CD4-positive, CD25-positive, alpha-beta regulatory T cell (primary cell): ENCODE measurements at regions not wholly inside any gene's neighbourhood (a gene's known extent, or its start where the extent isn't known, plus 50 kb on each side); places are given as distances from the start of the nearest gene placed in this dataset.
"Not testable (repeated sequence)": the region's sequence is repeated elsewhere in the genome, so short reads cannot be mapped to it uniquely, and the experiment has no call there.

Source experiments
- ATAC-seq, 2 donors: fragments of 150-1000 bp; cut with Tn5 transposase; one replicate each; pipeline ENCODE4 v1.10.0; 2021; ENCODE audit warnings: low read depth in 2 of 2, moderate number of reproducible peaks in 2 of 2, moderate library complexity in 1 of 2
- DNase-seq, 3 donors: peaks; one replicate each; pipeline versions ENCODE4 v3.0.0 to v3.0.0-alpha.2; 2012 to 2022; ENCODE audit warnings: mixed read lengths in 1 of 3
- H3K27ac ChIP-seq: one replicate; pipeline ENCODE4 v1.7.0; 2013; ENCODE audit warnings: mild to moderate bottlenecking, low read length; ENCODE audit not compliant: insufficient read depth, poor library complexity, severe bottlenecking
- H3K27me3 ChIP-seq: one replicate; pipeline ENCODE4 v1.7.0; 2013; ENCODE audit warnings: low read length; ENCODE audit not compliant: control insufficient read depth, insufficient read depth
- H3K36me3 ChIP-seq: one replicate; pipeline ENCODE4 v1.7.0; 2013; ENCODE audit warnings: mild to moderate bottlenecking, low read length, moderate library complexity; ENCODE audit not compliant: control insufficient read depth, insufficient read depth
- H3K4me1 ChIP-seq: 2 replicates; pipeline ENCODE4 v1.7.0; 2013; ENCODE audit warnings: mild to moderate bottlenecking, low read length; ENCODE audit not compliant: insufficient read depth, control insufficient read depth, poor library complexity, severe bottlenecking
- H3K4me3 ChIP-seq: one replicate; pipeline ENCODE4 v1.7.0; 2013; ENCODE audit warnings: low read depth, mild to moderate bottlenecking, low read length, moderate library complexity
- H3K9me3 ChIP-seq, 2 experiments: 1 replicate in 1 of 2; 2 replicates in 1 of 2; pipeline ENCODE4 v1.7.0; 2013; ENCODE audit warnings: low read length in 2 of 2, mild to moderate bottlenecking in 1 of 2, moderate library complexity in 1 of 2; ENCODE audit not compliant: control insufficient read depth in 2 of 2
- H3K27ac Mint-ChIP-seq, 3 donors: one replicate each; pipeline ENCODE4 v1.8.0; 2020 to 2022; ENCODE audit warnings: mild to moderate bottlenecking in 3 of 3, mixed read lengths in 3 of 3, moderate library complexity in 2 of 3
- H3K27me3 Mint-ChIP-seq: one replicate; pipeline ENCODE4 v1.8.0; 2022; ENCODE audit warnings: mild to moderate bottlenecking, mixed read lengths
- H3K36me3 Mint-ChIP-seq: one replicate; pipeline ENCODE4 v1.8.0; 2020; ENCODE audit warnings: mixed read lengths
- H3K4me1 Mint-ChIP-seq, 4 donors: one replicate each; pipeline ENCODE4 v1.8.0; 2020 to 2022; ENCODE audit warnings: mixed read lengths in 4 of 4, mild to moderate bottlenecking in 1 of 4
- H3K4me3 Mint-ChIP-seq, 4 donors: one replicate each; pipeline ENCODE4 v1.8.0; 2020 to 2022; ENCODE audit warnings: mild to moderate bottlenecking in 4 of 4, mixed read lengths in 4 of 4, moderate library complexity in 3 of 4
- H3K9me3 Mint-ChIP-seq, 7 donors: one replicate each; pipeline ENCODE4 v1.8.0; 2020 to 2022; ENCODE audit warnings: mixed read lengths in 7 of 7, mild to moderate bottlenecking in 3 of 7, moderate library complexity in 2 of 7

DNA sequence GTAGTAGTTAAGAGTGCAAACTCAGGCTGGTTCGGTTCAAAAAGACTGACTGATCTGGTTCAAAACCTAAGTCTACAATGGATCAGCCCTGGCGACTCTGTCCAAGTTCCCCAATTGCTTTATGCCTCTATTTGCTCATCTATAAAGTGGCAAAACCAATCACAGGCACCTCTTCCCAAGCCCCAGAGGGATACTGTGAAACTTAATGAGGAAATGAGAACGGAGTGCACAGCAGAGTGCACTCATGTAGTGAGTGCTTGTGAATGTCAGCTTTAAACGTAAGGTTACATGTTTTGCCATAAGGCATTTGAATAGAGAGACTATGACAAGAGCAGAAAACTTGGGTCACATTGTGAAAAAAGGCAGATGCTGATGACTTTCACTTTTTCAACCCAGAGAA lies 199.7 kb upstream of the KLF3 start:
- H3K36me3 ChIP-seq, result no peaks in the 10 kb centered on the region
- no peak overlapping the region for H3K4me3 ChIP-seq
- no peaks in the 10 kb centered on the region for H3K4me1 ChIP-seq
- no peak overlapping the region for H3K27ac ChIP-seq
- Mint-ChIP-seq H3K36me3 (peaks cover 5% of the 10 kb centered on the region), H3K27me3 (peaks cover 4% of the 10 kb centered on the region), H3K9me3 (peaks cover 0 to 11% (median 2%) of the 10 kb centered on the region in 7 donors), H3K27ac (peak overlapping the region in 2 of 3 donors; percentile 52 to 68), H3K4me3 (peak overlapping the region in 2 of 4 donors; percentile 24 to 49), H3K4me1 (peaks cover 0 to 13% (median 8%) of the 10 kb centered on the region in 4 donors)
- no peaks in the 10 kb centered on the region for H3K27me3 ChIP-seq
- ATAC-seq (no peak), DNase-seq (no peak)
- no peaks in the 10 kb centered on the region for H3K9me3 ChIP-seq

DNA sequence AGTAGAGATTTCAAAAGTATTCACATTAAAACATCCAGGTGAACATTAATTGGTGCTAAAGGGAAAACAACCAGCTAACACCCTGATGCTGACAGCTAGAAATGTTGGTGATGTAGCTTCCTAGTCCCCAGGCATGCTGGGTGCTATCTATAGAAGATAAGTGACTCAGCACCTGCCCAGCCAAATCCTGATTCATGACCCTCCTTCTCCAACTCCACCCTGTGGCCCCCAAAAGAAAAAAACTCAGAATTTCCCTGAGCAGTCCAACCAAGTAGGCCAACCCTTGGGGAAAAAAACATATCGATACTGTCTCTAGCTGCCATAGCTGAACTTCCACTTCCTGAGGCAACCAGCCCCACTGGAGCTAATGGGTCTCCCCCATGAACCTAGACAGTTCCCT lies 197.6 kb upstream of the KLF3 start:
- Mint-ChIP-seq H3K27ac (no peak overlapping the region), H3K4me3 (no peak overlapping the region), H3K36me3 (peaks cover 8% of the 10 kb centered on the region)

GRCh38 chr4:38467296-38467695 lies 196.7 kb upstream of the KLF3 start:
- peaks cover 4% of the 10 kb centered on the region for H3K27me3 Mint-ChIP-seq
- no peak for ATAC-seq
- no peaks in the 10 kb centered on the region for H3K36me3 ChIP-seq
- H3K4me3 ChIP-seq, result no peak overlapping the region
- H3K4me1 Mint-ChIP-seq, result peaks cover 0 to 13% (median 8%) of the 10 kb centered on the region in 4 donors
- H3K27ac ChIP-seq, result no peak overlapping the region
- DNase-seq, result no peak
- H3K36me3 Mint-ChIP-seq, result peaks cover 8% of the 10 kb centered on the region
- H3K27me3 ChIP-seq, result peaks cover 1% of the 10 kb centered on the region
- H3K9me3 Mint-ChIP-seq, result peaks cover 0 to 11% (median 4%) of the 10 kb centered on the region in 7 donors
- H3K27ac Mint-ChIP-seq, result no peak overlapping the region
- H3K4me1 ChIP-seq, result no peaks in the 10 kb centered on the region
- H3K9me3 ChIP-seq, result no peaks in the 10 kb centered on the region
- H3K4me3 Mint-ChIP-seq, result no peak overlapping the region

More for the DNA sequence above, 197.6 kb upstream of the KLF3 start:
- Mint-ChIP-seq H3K4me1 (peaks cover 0 to 13% (median 8%) of the 10 kb centered on the region in 4 donors), H3K27me3 (peaks cover 4% of the 10 kb centered on the region), H3K9me3 (peaks cover 0 to 11% (median 4%) of the 10 kb centered on the region in 7 donors)
- Histone ChIP-seq H3K36me3 (no peaks in the 10 kb centered on the region), H3K9me3 (no peaks in the 10 kb centered on the region), H3K4me3 (no peak overlapping the region), H3K27ac (no peak overlapping the region), H3K27me3 (peaks cover 1% of the 10 kb centered on the region), H3K4me1 (no peaks in the 10 kb centered on the region)
- ATAC-seq, result no peak
- no peak for DNase-seq

GRCh38 chr4:38468339-38468866 lies 195.6 kb upstream of the KLF3 start:
- Histone ChIP-seq H3K4me3 (no peak overlapping the region), H3K9me3 (no peaks in the 10 kb centered on the region), H3K36me3 (no peaks in the 10 kb centered on the region), H3K27me3 (peaks cover 1% of the 10 kb centered on the region), H3K27ac (no peak overlapping the region), H3K4me1 (no peaks in the 10 kb centered on the region)
- H3K27me3 Mint-ChIP-seq, result peaks cover 4% of the 10 kb centered on the region
- ATAC-seq, result no peak
- no peak overlapping the region for H3K27ac Mint-ChIP-seq
- H3K9me3 Mint-ChIP-seq, result peaks cover 0 to 11% (median 4%) of the 10 kb centered on the region in 7 donors
- H3K4me3 Mint-ChIP-seq, result no peak overlapping the region
- peaks cover 8% of the 10 kb centered on the region for H3K36me3 Mint-ChIP-seq
- DNase-seq, result no peak
- H3K4me1 Mint-ChIP-seq, result peaks cover 0 to 13% (median 7%) of the 10 kb centered on the region in 4 donors

DNA sequence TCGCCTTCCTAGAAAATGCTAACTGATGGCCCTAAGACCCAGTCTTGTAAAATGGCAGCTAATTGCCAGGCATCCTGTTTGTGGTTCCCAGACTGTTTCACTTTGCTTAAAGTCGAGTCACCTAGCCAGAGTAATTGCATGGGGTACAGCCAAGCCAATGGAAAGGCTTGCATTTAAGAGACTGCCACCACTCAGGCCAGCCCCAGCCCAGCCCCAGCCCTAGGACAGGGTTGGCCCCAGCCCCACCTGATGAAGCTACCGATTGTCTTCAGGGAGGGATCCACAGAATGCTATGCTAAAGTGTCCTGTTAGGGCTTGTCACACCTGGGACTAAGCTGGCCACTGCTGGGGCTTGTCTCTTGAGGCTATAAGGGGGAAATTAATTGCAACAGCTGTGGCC lies 194.6 kb upstream of the KLF3 start:
- peaks cover 0 to 8% (median 5%) of the 10 kb centered on the region in 4 donors for H3K4me1 Mint-ChIP-seq
- ATAC-seq (no peak), DNase-seq (peak in 1 of 3 donors; percentile 15)
- H3K27me3 ChIP-seq, result peaks cover 1% of the 10 kb centered on the region
- H3K36me3 ChIP-seq, result no peaks in the 10 kb centered on the region
- peaks cover 8% of the 10 kb centered on the region for H3K36me3 Mint-ChIP-seq
- H3K4me3 Mint-ChIP-seq, result no peak overlapping the region
- no peak overlapping the region for H3K27ac ChIP-seq
- no peaks in the 10 kb centered on the region for H3K4me1 ChIP-seq
- H3K9me3 ChIP-seq, result no peaks in the 10 kb centered on the region
- no peak overlapping the region for H3K4me3 ChIP-seq
- H3K27ac Mint-ChIP-seq, result no peak overlapping the region
- H3K27me3 Mint-ChIP-seq, result peaks cover under 1% of the 10 kb centered on the region
- H3K9me3 Mint-ChIP-seq, result peaks cover 0 to 11% (median 4%) of the 10 kb centered on the region in 7 donors

DNA sequence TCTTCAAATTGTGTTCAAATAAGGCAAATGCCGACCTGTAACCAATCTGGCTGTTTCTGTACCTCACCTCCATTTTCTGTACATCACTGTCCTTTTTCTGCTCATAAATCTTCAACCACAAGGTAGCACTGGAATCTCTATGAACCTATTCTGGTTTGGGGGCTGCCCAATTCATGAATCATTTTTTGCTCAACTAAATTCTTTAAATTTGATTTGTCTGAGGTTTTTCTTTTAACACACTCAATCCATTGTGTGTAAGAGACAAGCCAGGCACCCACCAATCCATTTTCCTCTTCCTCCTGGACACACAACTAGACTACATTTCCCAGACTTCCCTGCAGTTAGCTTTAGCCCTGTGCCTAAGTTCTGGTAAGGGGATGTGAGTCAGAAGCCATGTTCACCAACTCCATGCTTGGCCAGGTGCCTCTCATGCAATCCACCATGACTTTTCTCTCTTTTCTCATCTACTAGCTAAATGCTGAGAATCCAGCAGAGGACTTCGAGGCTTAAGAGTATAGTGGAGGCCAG lies 193.2 kb upstream of the KLF3 start:
- no peaks in the 10 kb centered on the region for H3K36me3 ChIP-seq
- peaks cover 3% of the 10 kb centered on the region for H3K36me3 Mint-ChIP-seq
- no peak overlapping the region for H3K4me3 Mint-ChIP-seq
- H3K9me3 ChIP-seq, result no peaks in the 10 kb centered on the region
- H3K27me3 Mint-ChIP-seq, result peaks cover 11% of the 10 kb centered on the region
- peaks cover 0 to 11% (median 4%) of the 10 kb centered on the region in 7 donors for H3K9me3 Mint-ChIP-seq
- H3K27me3 ChIP-seq, result peaks cover 1% of the 10 kb centered on the region
- H3K4me3 ChIP-seq, result no peak overlapping the region
- H3K27ac Mint-ChIP-seq, result no peak overlapping the region
- no peak overlapping the region for H3K27ac ChIP-seq
- DNase-seq, result no peak
- peaks cover 0 to 2% (median 0%) of the 10 kb centered on the region in 4 donors for H3K4me1 Mint-ChIP-seq
- no peak for ATAC-seq
- no peaks in the 10 kb centered on the region for H3K4me1 ChIP-seq

DNA sequence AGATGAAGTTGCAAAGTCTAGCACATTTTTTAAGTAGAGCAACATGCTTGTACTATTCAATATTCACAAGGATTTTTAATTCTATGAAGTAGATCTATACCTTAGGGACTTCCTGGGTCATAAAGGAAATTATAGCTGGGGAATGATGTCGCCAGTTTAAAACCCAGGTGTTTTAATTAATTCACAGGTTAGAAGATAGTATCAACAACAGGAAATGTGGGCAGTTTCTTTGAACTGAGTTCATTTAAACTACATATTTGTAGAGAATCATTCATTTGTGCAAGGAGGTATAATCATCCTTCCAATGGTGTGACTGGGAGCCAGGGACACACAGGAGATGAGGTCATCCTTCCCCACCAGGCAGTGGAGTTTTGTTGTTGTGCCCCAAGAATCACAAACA lies 181.3 kb upstream of the KLF3 start:
- H3K27me3 ChIP-seq, result no peaks in the 10 kb centered on the region
- peak overlapping the region; percentile 14 for H3K4me3 ChIP-seq
- peaks cover 11% of the 10 kb centered on the region for H3K4me1 ChIP-seq
- no peak overlapping the region for H3K27ac ChIP-seq
- Mint-ChIP-seq H3K27ac (peak overlapping the region; percentile 11 to 52 (median 17)), H3K27me3 (no peaks in the 10 kb centered on the region), H3K9me3 (peaks cover 0 to 4% (median 2%) of the 10 kb centered on the region in 7 donors), H3K4me1 (peaks cover 6 to 32% (median 15%) of the 10 kb centered on the region in 4 donors), H3K4me3 (peak overlapping the region in 3 of 4 donors; percentile 12 to 58 (median 15)), H3K36me3 (peaks cover 4% of the 10 kb centered on the region)
- no peaks in the 10 kb centered on the region for H3K9me3 ChIP-seq
- H3K36me3 ChIP-seq, result no peaks in the 10 kb centered on the region
- peak in 2 of 3 donors; percentile 13 to 47 for DNase-seq
- peak in 1 of 2 donors; percentile 42 for ATAC-seq

- Mint-ChIP-seq H3K4me3 (peak overlapping the region in 1 of 4 donors; percentile 43), H3K27ac (peak overlapping the region in 1 of 3 donors; percentile 32), H3K4me1 (peaks cover 6 to 32% (median 15%) of the 10 kb centered on the region in 4 donors)
- not testable (repeated sequence) for H3K27me3 Mint-ChIP-seq, H3K27ac ChIP-seq, H3K9me3 Mint-ChIP-seq, H3K36me3 Mint-ChIP-seq, H3K4me3 ChIP-seq, H3K36me3 ChIP-seq, H3K9me3 ChIP-seq, ATAC-seq, H3K27me3 ChIP-seq, DNase-seq
- H3K4me1 ChIP-seq, result peaks cover 11% of the 10 kb centered on the region
Measured at GRCh38 chr4:38483628-38484027, 180.4 kb upstream of the KLF3 start.
